Spleen (tissue), 11 donors: ENCODE measurements at regions not wholly inside any gene's neighbourhood (a gene's known extent, or its start where the extent isn't known, plus 50 kb on each side); places are given as distances from the start of the nearest gene placed in this dataset.

Experiments
- DNase-seq: peaks from one replicate; pipeline ENCODE4 v3.0.0-alpha.2; 2020
- H3K27ac ChIP-seq, 8 donors: fragments of 200-600 bp; sonication (generic) in 7 of 8; 1 replicate in 4 of 8; 2 replicates in 4 of 8; pipeline versions ENCODE4 v1.5.0 to v1.8.0; 2016 to 2021; ENCODE audit warnings: inconsistent platforms in 4 of 8, mild to moderate bottlenecking in 4 of 8, moderate library complexity in 1 of 8
- H3K27me3 ChIP-seq, 7 donors: fragments of 200-600 bp; sonication (generic) in 6 of 7; replicated peaks in 1 of 7; 1 replicate in 4 of 7; 2 replicates in 3 of 7; pipeline versions ENCODE4 v1.5.0 to v1.8.0; 2016 to 2021; ENCODE audit warnings: inconsistent platforms in 3 of 7, mild to moderate bottlenecking in 1 of 7
- H3K36me3 ChIP-seq, 6 donors: fragments of 200-600 bp; sonication (generic) in 5 of 6; 1 replicate in 4 of 6; 2 replicates in 2 of 6; pipeline versions ENCODE4 v1.5.0 to v1.8.0; 2016 to 2021; ENCODE audit warnings: inconsistent platforms in 2 of 6
- H3K4me1 ChIP-seq, 6 donors: fragments of 200-600 bp; sonication (generic) in 5 of 6; 1 replicate in 3 of 6; 2 replicates in 3 of 6; pipeline versions ENCODE4 v1.5.0 to v1.8.0; 2016 to 2021; ENCODE audit warnings: inconsistent platforms in 3 of 6
- H3K4me3 ChIP-seq, 8 donors: fragments of 200-600 bp; sonication (generic) in 7 of 8; 1 replicate in 4 of 8; 2 replicates in 4 of 8; pipeline versions ENCODE4 v1.5.0 to v1.8.0; 2016 to 2021; ENCODE audit warnings: inconsistent platforms in 4 of 8, mild to moderate bottlenecking in 4 of 8, moderate library complexity in 2 of 8
- H3K9me3 ChIP-seq, 8 donors: fragments of 200-600 bp; sonication (generic) in 7 of 8; 1 replicate in 4 of 8; 2 replicates in 4 of 8; pipeline versions ENCODE4 v1.5.0 to v1.8.0; 2016 to 2021; ENCODE audit warnings: inconsistent platforms in 4 of 8
- POLR2A ChIP-seq, 3 donors: fragments of 450-650 bp; IDR thresholded peaks; one replicate each; pipeline ENCODE4 v1.5.1; 2017; ENCODE audit warnings: antibody characterized with exemption in 3 of 3, mild to moderate bottlenecking in 1 of 3
- POLR2AphosphoS5 ChIP-seq, 3 donors: sonication (generic); formaldehyde crosslinking; IDR thresholded peaks; one replicate each; pipeline ENCODE4 v1.5.1; 2017; ENCODE audit warnings: antibody characterized with exemption in 3 of 3
- WGBS, 5 donors: extraction: QIAGEN DNeasy Blood & Tissue Kit in 3 of 5; methylation state at CpG; one replicate each; pipeline versions ENCODE4 v1.1.5 to v1.1.7; 2013 to 2018; 5-methylcytosine and 5-hydroxymethylcytosine counted together
- intact Hi-C: fragments of 100-400 bp; cut with DNase I; formaldehyde crosslinking; loops from one replicate; pipeline ENCODE4 v1.15.0; 2023; ENCODE audit warnings: low total_unique reads
- TF ChIP-seq, protein P1 (sequence below), 11 experiments: fragments of 200-600 bp in 7 of 11; fragments of 450-650 bp in 4 of 11; sonication (generic) in 4 of 11; IDR thresholded peaks in 8 of 11; conservative IDR thresholded peaks in 3 of 11; 1 replicate in 7 of 11; 2 replicates in 4 of 11; pipeline versions ENCODE4 v1.4.0 to v1.8.0; 2016 to 2021; ENCODE audit warnings: antibody characterized with exemption in 11 of 11, inconsistent platforms in 4 of 11, mild to moderate bottlenecking in 1 of 11
- donor health status: healthy with polysubstance abuse.
- donor health status: DM: no; HTN: no; CAD: no; lungs with moderate emphysema.
- donor health status: DM: no; HTN: no; CAD: no.
- donor health status: Bipolar disorder and iron deficiency.
- donor health status: healthy.
- donor health status: DM: no; HTN: no; CAD: no.
- donor health status: DM: yes; HTN: yes; CAD: no.

- intact Hi-C loops: no loop called here
- no peak for DNase-seq
- 40 to 48% (median 43%) methylated on average over 2 of the region's 2 CpGs for WGBS, 5 donors
- TF ChIP-seq POLR2A (IDR thresholded peaks at IDR 0.05): no peak
- TF ChIP-seq, protein P1, sequence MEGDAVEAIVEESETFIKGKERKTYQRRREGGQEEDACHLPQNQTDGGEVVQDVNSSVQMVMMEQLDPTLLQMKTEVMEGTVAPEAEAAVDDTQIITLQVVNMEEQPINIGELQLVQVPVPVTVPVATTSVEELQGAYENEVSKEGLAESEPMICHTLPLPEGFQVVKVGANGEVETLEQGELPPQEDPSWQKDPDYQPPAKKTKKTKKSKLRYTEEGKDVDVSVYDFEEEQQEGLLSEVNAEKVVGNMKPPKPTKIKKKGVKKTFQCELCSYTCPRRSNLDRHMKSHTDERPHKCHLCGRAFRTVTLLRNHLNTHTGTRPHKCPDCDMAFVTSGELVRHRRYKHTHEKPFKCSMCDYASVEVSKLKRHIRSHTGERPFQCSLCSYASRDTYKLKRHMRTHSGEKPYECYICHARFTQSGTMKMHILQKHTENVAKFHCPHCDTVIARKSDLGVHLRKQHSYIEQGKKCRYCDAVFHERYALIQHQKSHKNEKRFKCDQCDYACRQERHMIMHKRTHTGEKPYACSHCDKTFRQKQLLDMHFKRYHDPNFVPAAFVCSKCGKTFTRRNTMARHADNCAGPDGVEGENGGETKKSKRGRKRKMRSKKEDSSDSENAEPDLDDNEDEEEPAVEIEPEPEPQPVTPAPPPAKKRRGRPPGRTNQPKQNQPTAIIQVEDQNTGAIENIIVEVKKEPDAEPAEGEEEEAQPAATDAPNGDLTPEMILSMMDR (IDR thresholded peaks at IDR 0.05 in 8 of 11, conservative IDR thresholded peaks at IDR 0.05 in 3 of 11): no peak
- TF ChIP-seq POLR2AphosphoS5 (IDR thresholded peaks at IDR 0.05): no peak
- Histone ChIP-seq H3K4me3 (no peak overlapping the region), H3K4me1 (no peaks in the 10 kb centered on the region), H3K27ac (no peak overlapping the region), H3K27me3 (no peaks in the 10 kb centered on the region), H3K36me3 (no peaks in the 10 kb centered on the region), H3K9me3 (peaks cover 0 to 10% (median 2%) of the 10 kb centered on the region in 8 donors)
These were observed 158.8 kb upstream of the SP8 start for GRCh38 chr7:20945451-20945850.

DNA sequence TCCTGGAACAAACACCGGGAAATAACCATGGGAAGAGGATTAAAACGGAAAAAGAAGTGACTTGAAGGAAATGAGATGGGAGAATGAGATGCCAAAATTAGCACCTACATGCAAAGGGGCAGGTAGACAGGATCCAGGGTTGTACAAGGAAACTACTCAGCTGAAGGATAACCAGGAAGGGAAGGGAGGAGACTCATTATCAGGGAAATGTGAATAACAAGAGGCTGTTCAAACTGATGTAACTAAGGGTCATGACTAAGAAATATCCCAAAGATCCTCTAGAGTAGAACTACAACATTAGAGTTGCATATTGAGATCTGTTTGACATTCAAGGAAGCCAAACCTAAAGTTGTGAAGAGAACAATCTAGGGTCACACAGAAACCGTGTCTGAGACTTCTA is 166.2 kb upstream of the SP8 start:
- intact Hi-C loops: no loop called here
- DNase-seq: no peak
- no peak overlapping the region for H3K4me3 ChIP-seq
- no peaks in the 10 kb centered on the region for H3K36me3 ChIP-seq
- 56 to 80% (median 69%) methylated on average over 3 of the region's 3 CpGs for WGBS, 5 donors
- no peaks in the 10 kb centered on the region for H3K27me3 ChIP-seq
- no peak overlapping the region for H3K27ac ChIP-seq
- H3K4me1 ChIP-seq: no peaks in the 10 kb centered on the region
- TF ChIP-seq POLR2AphosphoS5 (IDR thresholded peaks at IDR 0.05): no peak
- TF ChIP-seq, protein P1 (IDR thresholded peaks at IDR 0.05 in 8 of 11, conservative IDR thresholded peaks at IDR 0.05 in 3 of 11): no peak
- TF ChIP-seq POLR2A (IDR thresholded peaks at IDR 0.05): no peak
- H3K9me3 ChIP-seq: peaks cover 0 to 5% (median 0%) of the 10 kb centered on the region in 8 donors

DNA sequence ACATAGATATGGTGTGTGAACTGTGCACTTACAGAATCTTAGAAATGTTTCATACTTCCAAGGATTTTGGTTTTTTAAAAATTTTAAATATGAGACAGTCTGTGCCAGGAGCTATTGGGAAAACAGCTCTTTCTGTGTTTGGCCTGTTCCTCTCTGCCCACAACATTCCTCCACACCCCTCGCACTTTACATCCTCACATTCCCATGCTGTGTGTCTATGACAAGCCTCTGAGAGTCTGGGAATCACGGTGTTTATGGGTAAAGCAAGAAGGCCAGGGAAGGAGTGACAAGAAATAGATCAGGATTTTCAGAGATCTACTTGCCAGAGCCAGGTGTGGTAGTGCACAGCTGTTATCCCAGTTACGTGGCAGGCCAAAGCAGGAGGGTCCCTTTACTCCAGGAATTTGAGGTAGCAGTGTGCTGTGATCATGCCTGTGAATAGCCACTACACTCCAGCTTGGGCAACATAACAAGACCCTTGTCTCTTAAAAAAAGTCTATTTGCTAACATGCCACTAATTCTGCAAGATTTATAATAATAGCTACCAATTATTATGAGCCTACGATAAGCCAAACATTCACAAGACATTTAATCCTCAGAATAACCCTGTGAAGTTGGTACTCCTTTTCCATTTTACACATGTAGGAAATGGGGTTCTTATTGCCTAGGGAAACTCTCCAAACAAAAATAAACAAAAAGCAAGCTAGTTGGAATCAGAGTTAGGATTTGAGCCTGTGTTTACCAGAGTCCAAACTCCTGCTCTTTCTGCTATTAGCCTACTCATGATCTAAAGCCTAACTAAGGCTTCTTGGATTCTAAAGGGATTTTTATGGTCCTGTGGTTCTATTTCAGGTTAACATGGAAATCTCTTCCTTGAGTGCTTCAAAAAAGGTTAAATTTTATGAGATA is 168.3 kb upstream of the SP8 start:
- Histone ChIP-seq H3K4me1 (no peaks in the 10 kb centered on the region), H3K27ac (no peak overlapping the region), H3K4me3 (no peak overlapping the region), H3K36me3 (no peaks in the 10 kb centered on the region), H3K9me3 (no peaks in the 10 kb centered on the region), H3K27me3 (no peaks in the 10 kb centered on the region)
- DNase-seq: no peak
- WGBS, 5 donors: 72 to 90% (median 79%) methylated on average over 4 of the region's 4 CpGs
- TF ChIP-seq POLR2A (IDR thresholded peaks at IDR 0.05): no peak
- TF ChIP-seq, protein P1 (IDR thresholded peaks at IDR 0.05 in 8 of 11, conservative IDR thresholded peaks at IDR 0.05 in 3 of 11): no peak
- no peak for TF ChIP-seq POLR2AphosphoS5 (IDR thresholded peaks at IDR 0.05)
- intact Hi-C loops: no loop called here

- Histone ChIP-seq H3K4me1 (no peaks in the 10 kb centered on the region), H3K27me3 (no peaks in the 10 kb centered on the region), H3K27ac (no peak overlapping the region), H3K4me3 (no peak overlapping the region), H3K36me3 (no peaks in the 10 kb centered on the region), H3K9me3 (no peaks in the 10 kb centered on the region)
- intact Hi-C loops: no loop called here
- TF ChIP-seq, protein P1 (IDR thresholded peaks at IDR 0.05 in 8 of 11, conservative IDR thresholded peaks at IDR 0.05 in 3 of 11): no peak
- TF ChIP-seq POLR2AphosphoS5 (IDR thresholded peaks at IDR 0.05) (no peak), POLR2A (IDR thresholded peaks at IDR 0.05) (no peak)
- WGBS, 5 donors: 79 to 88% (median 82%) methylated on average over 3 of the region's 3 CpGs
- DNase-seq: no peak
These were observed 171.9 kb upstream of the SP8 start for GRCh38 chr7:20958572-20958971.
